K562 (cell line): ENCODE measurements at regions not wholly inside any gene's neighbourhood (a gene's known extent, or its start where the extent isn't known, plus 50 kb on each side); places are given as distances from the start of the nearest gene placed in this dataset.

Source experiments
- ATAC-seq: fragments of 200-7000 bp; cut with Tn5 transposase; 3 replicates; pipeline ENCODE4 v1.9.1; 2020; ENCODE audit warnings: moderate library complexity
- BruUV-seq: library from RNA; stranded (reverse); fragments of 400-500 nt; replicated peaks from 2 replicates; lab custom pipeline; 2021; lab: Mats Ljungman, UMichigan
- CTCF ChIA-PET: fragments of 300-600 bp; formaldehyde crosslinking; extraction: SDS; loops from one replicate; lab custom pipeline; 2021; ENCODE audit warnings: low intra/inter-chr PET ratio; lab: Yijun Ruan, JAX
- POLR2A ChIA-PET: fragments of 300-600, 350-650 bp; sonication (Branson Sonifier 250); formaldehyde crosslinking; extraction: SDS; loops from one replicate; lab custom pipeline; 2021; ENCODE audit warnings: antibody characterized with exemption, inconsistent platforms; lab: Yijun Ruan, JAX
- DNase-seq, 4 experiments: peaks; one replicate each; pipeline versions ENCODE4 v3.0.0 to v3.0.0-alpha.2; 2011 to 2018; ENCODE audit warnings: low spot score in 3 of 4, mixed read lengths in 3 of 4; ENCODE audit errors: extremely low read depth in 1 of 4
- FAIRE-seq: peaks from 2 replicates; lab custom pipeline; 2011; peaks lifted over from hg19 to GRCh38; lab: Jason Lieb, UNC
- H2AFZ ChIP-seq: 2 replicates; pipeline ENCODE4 v1.6.0; 2011; ENCODE audit warnings: low read depth, low read length, control low read depth, inconsistent platforms
- H3K27ac ChIP-seq: fragments of 200-600 bp; 3 replicates; pipeline ENCODE4 v1.8.0; 2011; ENCODE audit warnings: low read depth, mild to moderate bottlenecking, control low read depth, inconsistent platforms, low read length, moderate library complexity, mixed read lengths; ENCODE audit errors: extremely low read depth
- H3K27me3 ChIP-seq, 2 experiments: fragments of 300-600 bp in 1 of 2; 2 replicates in 1 of 2; 3 replicates in 1 of 2; pipeline versions ENCODE4 v1.6.0 to v1.8.0; 2011; ENCODE audit warnings: inconsistent platforms in 2 of 2, low read length in 2 of 2, mild to moderate bottlenecking in 1 of 2, mixed read lengths in 1 of 2, moderate library complexity in 1 of 2; ENCODE audit not compliant: control insufficient read depth in 2 of 2, insufficient read depth in 2 of 2
- H3K36me3 ChIP-seq: fragments of 300-600 bp; 3 replicates; pipeline ENCODE4 v1.8.0; 2011; ENCODE audit warnings: mild to moderate bottlenecking, low read length, inconsistent platforms; ENCODE audit not compliant: control insufficient read depth, insufficient read depth
- H3K4me1 ChIP-seq, 2 experiments: fragments of 200-600 bp in 1 of 2; replicated peaks in 1 of 2; 2 replicates in 1 of 2; 3 replicates in 1 of 2; pipeline versions ENCODE4 v1.5.1 to v1.8.0; 2011; ENCODE audit warnings: inconsistent platforms in 2 of 2, low read length in 2 of 2, mild to moderate bottlenecking in 1 of 2, mixed read lengths in 1 of 2, moderate library complexity in 1 of 2; ENCODE audit not compliant: control insufficient read depth in 2 of 2, insufficient read depth in 2 of 2
- H3K4me2 ChIP-seq: 2 replicates; pipeline ENCODE4 v1.6.1; 2011; ENCODE audit warnings: low read length, control low read depth, inconsistent platforms, mixed read lengths; ENCODE audit not compliant: insufficient read depth
- H3K4me3 ChIP-seq: fragments of 200-600 bp; sonication (generic), shearing (Covaris generic); 2 replicates; pipeline ENCODE4 v1.5.1; 2016; ENCODE audit warnings: control low read depth, inconsistent platforms
- H3K79me2 ChIP-seq: fragments of 200-600 bp; 3 replicates; pipeline ENCODE4 v1.8.0; 2011; ENCODE audit warnings: low read length, inconsistent platforms; ENCODE audit not compliant: control insufficient read depth, insufficient read depth
- H3K9ac ChIP-seq, 2 experiments: 2 replicates each; pipeline versions ENCODE4 v1.6.0 to v1.6.1; 2011; ENCODE audit warnings: low read depth in 2 of 2, low read length in 2 of 2, control low read depth in 1 of 2, inconsistent platforms in 1 of 2, mild to moderate bottlenecking in 1 of 2, mixed read lengths in 1 of 2; ENCODE audit not compliant: insufficient read depth in 1 of 2
- H3K9me1 ChIP-seq: one replicate; pipeline ENCODE4 v1.6.0; 2011; ENCODE audit warnings: inconsistent platforms, mild to moderate bottlenecking, low read length, moderate library complexity; ENCODE audit not compliant: control insufficient read depth, insufficient read depth
- H3K9me3 ChIP-seq: replicated peaks from 2 replicates; pipeline ENCODE4 v1.5.1; 2011; ENCODE audit warnings: low read depth, low read length, inconsistent platforms; ENCODE audit not compliant: control insufficient read depth, insufficient read depth
- H4K20me1 ChIP-seq: replicated peaks from 2 replicates; pipeline ENCODE4 v1.6.1; 2011; ENCODE audit warnings: low read length, inconsistent platforms, mixed read lengths; ENCODE audit not compliant: control insufficient read depth, insufficient read depth
- ATF7 ChIP-seq: fragments of 450-650 bp; IDR thresholded peaks from 2 replicates; pipeline ENCODE4 v1.7.1; 2014; ENCODE audit warnings: mild to moderate bottlenecking, moderate library complexity
- BCOR ChIP-seq: fragments of 450-650 bp; IDR thresholded peaks from 2 replicates; pipeline ENCODE4 v1.6.1; 2016
- CEBPB ChIP-seq: fragments of 450-650 bp; IDR thresholded peaks from 2 replicates; pipeline ENCODE4 v1.6.1; 2016; ENCODE audit warnings: missing genetic modification characterization, missing compliant biosample characterization
- COPS2 ChIP-seq: fragments of 450-650 bp; conservative IDR thresholded peaks from 2 replicates; pipeline ENCODE4 v1.6.1; 2016; ENCODE audit warnings: mild to moderate bottlenecking, moderate library complexity
- CREB1 ChIP-seq, 2 experiments: sonication (generic) in 1 of 2; formaldehyde crosslinking in 1 of 2; IDR thresholded peaks; 2 replicates each; pipeline versions ENCODE4 v1.6.1 to v1.8.0; 2012 to 2022; ENCODE audit warnings: inconsistent platforms in 1 of 2, mild to moderate bottlenecking in 1 of 2, missing genetic modification reagents in 1 of 2, moderate library complexity in 1 of 2
- HMG20B ChIP-seq: fragments of 250-450 bp; sonication (Bioruptor Pico); IDR thresholded peaks from 2 replicates; pipeline ENCODE4 v1.5.0; 2021; ENCODE audit warnings: mild to moderate bottlenecking
- MED1 ChIP-seq: sonication (generic); formaldehyde crosslinking; IDR thresholded peaks from 2 replicates; pipeline ENCODE4 v1.8.1; 2023; ENCODE audit warnings: missing genetic modification reagents, borderline replicate concordance
- MNT ChIP-seq, 2 experiments: fragments of 450-650 bp; conservative IDR thresholded peaks; 2 replicates each; pipeline ENCODE4 v1.6.1; 2017; ENCODE audit warnings: mild to moderate bottlenecking in 2 of 2, moderate library complexity in 2 of 2
- MYBL2 ChIP-seq, 2 experiments: fragments of 450-650 bp in 1 of 2; sonication (generic) in 1 of 2; formaldehyde crosslinking in 1 of 2; IDR thresholded peaks; 2 replicates each; pipeline versions ENCODE4 v1.6.1 to v1.8.1; 2017 to 2022; ENCODE audit warnings: borderline replicate concordance in 1 of 2, inconsistent platforms in 1 of 2, low read depth in 1 of 2, mild to moderate bottlenecking in 1 of 2, missing genetic modification reagents in 1 of 2, moderate library complexity in 1 of 2
- RBBP5 ChIP-seq: fragments of 200-600 bp; sonication (generic); IDR thresholded peaks from 2 replicates; pipeline ENCODE4 v1.6.1; 2012; ENCODE audit warnings: borderline replicate concordance, mild to moderate bottlenecking, low read length, control low read depth, inconsistent platforms; ENCODE audit not compliant: insufficient read depth, poor library complexity, severe bottlenecking
- SRSF3 ChIP-seq: fragments of 200-400 bp; formaldehyde crosslinking; IDR thresholded peaks from 2 replicates; pipeline ENCODE4 v1.6.1; 2016; ENCODE audit warnings: mild to moderate bottlenecking, low read length, moderate library complexity; ENCODE audit not compliant: insufficient read depth
- SRSF7 ChIP-seq: fragments of 200-400 bp; formaldehyde crosslinking; optimal IDR thresholded peaks from 2 replicates; pipeline ENCODE3; 2017; ENCODE audit warnings: mild to moderate bottlenecking, low read depth, low read length
- STAG1 ChIP-seq: sonication (generic); formaldehyde crosslinking; IDR thresholded peaks from 2 replicates; pipeline ENCODE4 v1.5.0; 2020; ENCODE audit warnings: missing genetic modification reagents, borderline replicate concordance
- XRCC5 ChIP-seq: fragments of 200-400 bp; formaldehyde crosslinking; IDR thresholded peaks from 2 replicates; pipeline ENCODE4 v1.6.1; 2017; ENCODE audit warnings: low read depth, mild to moderate bottlenecking, low read length
- ZBTB26 ChIP-seq: fragments of 450-650 bp; formaldehyde crosslinking; IDR thresholded peaks from 2 replicates; pipeline ENCODE4 v1.4.0; 2022; ENCODE audit warnings: missing genetic modification characterization
- ZNF217 ChIP-seq: sonication (generic); formaldehyde crosslinking; IDR thresholded peaks from 2 replicates; pipeline ENCODE4 v1.8.0; 2022; ENCODE audit warnings: mild to moderate bottlenecking, missing genetic modification reagents
- ZNF277 ChIP-seq: fragments of 250-450 bp; sonication (Bioruptor Pico); IDR thresholded peaks from 2 replicates; pipeline ENCODE4 v1.8.0; 2022; ENCODE audit warnings: inconsistent platforms, mild to moderate bottlenecking, moderate library complexity, borderline replicate concordance
- WGBS: fragments of 100-300 bp; shearing (Covaris generic); methylation state at CpG from one replicate; pipeline ENCODE4 v1.1.6; 2016; ENCODE audit warnings: low coverage, mixed read lengths; ENCODE audit not compliant: insufficient coverage; ENCODE audit errors: missing lambda C conversion rate; 5-methylcytosine and 5-hydroxymethylcytosine counted together
- in situ Hi-C: fragments of 300-500 bp; cut with MboI; formaldehyde crosslinking; loops from 4 replicates; pipeline ENCODE4 v1.15.0; 2018; ENCODE audit warnings: inconsistent platforms, mixed read lengths
- intact Hi-C: fragments of 100-400 bp; cut with micrococcal nuclease; formaldehyde crosslinking; loops from 2 replicates; pipeline ENCODE4 v1.14.2; 2022

- Histone ChIP-seq H3K4me1 (no peaks in the 10 kb centered on the region), H3K27ac (no peak overlapping the region), H3K4me3 (no peak overlapping the region), H3K4me2 (no peak overlapping the region), H4K20me1 (no peaks in the 10 kb centered on the region), H3K9ac (no peak overlapping the region), H2AFZ (no peak overlapping the region), H3K9me3 (no peaks in the 10 kb centered on the region), H3K9me1 (no peaks in the 10 kb centered on the region), H3K27me3 (no peaks in the 10 kb centered on the region), H3K79me2 (no peaks in the 10 kb centered on the region), H3K36me3 (no peaks in the 10 kb centered on the region)
- WGBS, result 5% methylated on average over 3 of the region's 3 CpGs
- POLR2A ChIA-PET, result no interaction called here
- CTCF ChIA-PET, result no interaction called here
- no peak for TF ChIP-seq ATF7
- no peak for TF ChIP-seq CEBPB (tag)
- no peak for TF ChIP-seq MNT (conservative IDR thresholded peaks at IDR 0.05)
- no peak for TF ChIP-seq ZNF217 (CRISPR knock-in tag)
- TF ChIP-seq MYBL2 (IDR thresholded peaks at IDR 0.05; ENCODE audit: low read depth), result no peak
- TF ChIP-seq MYBL2 (CRISPR knock-in tag; IDR thresholded peaks at IDR 0.05; ENCODE audit: borderline replicate concordance), result no peak
- no peak for TF ChIP-seq SRSF3
- TF ChIP-seq COPS2, result no peak
- TF ChIP-seq RBBP5, result no peak
- TF ChIP-seq HMG20B (CRISPR knock-in tag), result no peak
- no peak for TF ChIP-seq XRCC5
- TF ChIP-seq ZBTB26 (CRISPR knock-in tag), result no peak
- no peak for TF ChIP-seq BCOR
- no peak for TF ChIP-seq ZNF277 (CRISPR knock-in tag)
- no peak for TF ChIP-seq CREB1 (IDR thresholded peaks at IDR 0.05)
- TF ChIP-seq CREB1 (CRISPR knock-in tag; IDR thresholded peaks at IDR 0.05), result no peak
- TF ChIP-seq MED1 (CRISPR knock-in tag), result no peak
- no peak for TF ChIP-seq SRSF7
- no peak for TF ChIP-seq STAG1 (CRISPR knock-in tag)
- no peak for DNase-seq
- in situ Hi-C loops, result no loop called here
- no peak for ATAC-seq
- no peak for FAIRE-seq
- intact Hi-C loops, result no loop called here
- BruUV-seq, result no TSS peak
Measured at GRCh38 chr21:16213518-16213917, 483.7 kb downstream of the USP25 start.
